GDM1 (cell line): ENCODE measurements at regions not wholly inside any gene's neighbourhood (a gene's known extent, or its start where the extent isn't known, plus 50 kb on each side); places are given as distances from the start of the nearest gene placed in this dataset.

Experiments
- DNase-seq: peaks from one replicate; lab custom pipeline; 2025; lab: John Stamatoyannopoulos, UW

DNA sequence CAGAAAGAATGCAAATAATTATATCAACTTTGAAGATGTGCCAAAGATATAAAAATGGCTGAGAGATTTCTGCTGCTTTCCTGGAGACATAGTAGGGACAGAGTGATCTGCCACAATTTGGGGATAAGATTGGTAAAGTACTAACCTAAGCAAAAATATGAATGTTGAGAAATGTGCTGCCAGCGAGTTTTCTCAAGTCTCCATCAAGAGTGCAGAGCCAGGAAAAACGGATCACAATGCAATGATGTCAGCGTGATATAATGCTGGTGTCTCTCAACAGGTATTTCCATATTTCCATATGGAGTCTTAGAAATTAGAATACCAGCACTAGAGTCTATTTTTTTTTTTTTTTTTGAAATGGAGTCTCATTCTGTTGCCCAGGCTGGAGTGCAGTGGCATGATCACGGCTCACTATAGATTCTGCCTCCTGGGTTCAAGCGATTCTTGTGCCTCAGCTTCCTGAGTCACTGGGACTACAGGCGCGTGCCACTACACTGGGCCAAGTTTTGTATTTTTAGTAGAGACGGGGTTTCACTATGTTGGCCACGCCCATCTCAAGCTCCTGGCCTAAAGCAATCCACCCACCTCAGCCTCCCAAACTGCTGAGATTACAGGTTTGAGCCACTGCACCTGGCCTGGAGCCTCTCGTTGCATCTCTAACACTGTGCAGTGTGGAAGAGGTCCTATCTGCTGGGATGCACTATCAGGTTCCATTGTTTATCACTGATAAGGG, 893.5 kb downstream of the TRIML1 start:
- no peak for DNase-seq

DNA sequence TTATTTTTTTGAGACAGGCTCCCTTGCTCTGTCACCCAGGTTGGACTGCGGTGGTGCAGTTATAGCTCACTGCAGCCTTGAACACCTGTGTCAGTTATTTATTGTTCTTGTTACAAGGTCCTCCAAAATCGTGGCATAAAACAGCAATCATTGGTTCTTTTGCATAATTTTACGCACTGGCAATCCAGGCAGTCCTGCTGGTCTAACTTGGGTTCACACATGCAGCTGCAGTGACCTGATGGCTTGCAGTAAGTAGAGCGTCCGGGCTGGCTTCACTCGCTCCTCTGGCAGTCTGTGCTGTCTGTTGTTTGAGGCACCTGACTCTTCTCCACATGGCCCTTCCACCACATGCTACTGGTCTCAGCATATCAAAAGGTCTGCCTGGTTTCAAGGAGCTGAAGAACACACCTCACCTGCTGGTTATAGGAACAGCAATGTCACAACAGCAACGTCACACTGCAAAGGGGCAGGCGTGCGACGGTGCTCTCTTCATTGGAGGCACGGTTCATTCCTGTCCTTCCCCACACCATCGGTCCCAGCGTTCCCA, 894.6 kb downstream of the TRIML1 start:
- no peak for DNase-seq

DNA sequence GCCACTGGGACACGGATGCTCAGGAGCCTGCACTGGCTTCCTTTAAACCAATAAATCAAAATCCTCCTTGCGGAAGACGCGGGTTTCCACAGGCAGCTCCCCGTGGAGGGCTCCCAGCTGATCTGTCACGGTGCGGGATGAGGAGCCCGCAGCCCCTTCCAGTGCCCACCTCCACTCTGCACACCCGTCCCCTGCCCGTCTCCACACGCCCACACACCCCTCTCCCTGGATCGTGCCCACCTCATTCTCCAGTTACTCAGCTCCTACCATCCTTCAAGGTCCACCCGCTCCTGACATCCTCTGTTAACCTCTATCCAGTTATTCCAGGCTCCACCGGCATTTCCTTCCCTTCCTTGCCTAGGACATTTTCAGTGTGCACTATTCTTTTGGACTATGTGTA, 895.9 kb downstream of the TRIML1 start:
- DNase-seq, result no peak

GRCh38 chr4:189035654-189036053, 896.4 kb downstream of the TRIML1 start:
- no peak for DNase-seq

DNA sequence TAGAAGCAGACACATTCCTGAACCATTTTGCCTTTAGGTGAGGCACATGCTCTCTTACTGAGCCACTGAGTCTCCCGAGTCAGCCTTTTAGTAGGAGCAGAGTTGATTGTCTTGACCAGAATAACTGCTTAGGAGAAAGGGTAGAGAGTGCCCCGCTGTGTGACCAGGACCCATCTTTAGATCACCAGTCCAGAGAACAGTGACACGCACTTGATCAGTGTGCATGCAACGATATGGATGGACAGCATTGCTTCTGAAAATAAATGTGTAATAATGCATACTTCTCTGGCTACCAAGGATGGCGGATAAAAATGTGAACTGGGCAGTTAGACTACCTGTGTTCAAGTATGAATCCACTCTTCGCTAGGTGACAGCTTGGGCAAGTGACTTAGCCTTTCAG, 897.7 kb downstream of the TRIML1 start:
- no peak for DNase-seq

GRCh38 chr4:189046642-189047041, 894.0 kb upstream of the FRG1 start:
- no peak for DNase-seq

GRCh38 chr4:189048119-189048518, 892.6 kb upstream of the FRG1 start:
- DNase-seq, result no peak

GRCh38 chr4:189049682-189050081, 891.0 kb upstream of the FRG1 start:
- DNase-seq, result no peak

DNA sequence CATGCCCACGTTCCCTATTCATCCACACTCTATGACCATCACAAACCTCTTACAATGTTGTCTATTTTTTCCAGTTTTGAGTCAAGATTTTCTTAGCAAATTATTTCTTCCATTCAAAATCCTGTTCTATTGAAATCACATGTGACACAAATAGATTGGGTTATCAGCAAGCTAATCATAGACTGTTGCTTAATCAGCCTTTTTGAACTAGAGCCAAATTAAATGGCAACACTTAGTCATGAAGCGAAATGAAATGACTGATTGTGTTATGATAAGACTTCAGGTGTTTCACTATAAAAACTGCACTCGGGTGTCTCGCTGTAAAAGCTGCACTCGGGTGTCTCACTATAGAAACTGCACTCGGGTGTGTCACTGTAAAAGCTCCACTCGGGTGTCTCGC, 890.0 kb upstream of the FRG1 start:
- DNase-seq, result no peak

DNA sequence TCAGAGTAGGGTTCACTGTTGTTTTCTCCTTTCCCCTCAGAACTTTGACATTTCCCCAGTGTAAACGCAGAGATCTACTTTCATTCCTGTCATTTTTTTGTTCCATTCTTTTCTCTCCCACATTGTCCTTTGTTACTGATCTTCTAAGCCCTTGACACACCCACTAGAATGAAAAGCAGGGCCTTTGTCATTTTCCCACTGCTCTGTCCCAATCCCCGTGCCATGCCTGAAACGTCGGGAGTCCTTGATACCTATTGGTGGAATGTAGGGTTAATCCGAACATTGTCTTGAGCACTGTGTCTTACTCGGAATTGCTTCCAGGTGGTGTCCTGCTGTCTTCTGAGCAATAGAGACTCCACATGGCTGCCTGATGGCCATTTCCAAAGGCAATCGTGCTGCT, 887.1 kb upstream of the FRG1 start:
- DNase-seq, result no peak

- DNase-seq, result no peak
Observed at GRCh38 chr4:189060104-189060503, 880.6 kb upstream of the FRG1 start.

GRCh38 chr4:189062047-189062820, 878.4 kb upstream of the FRG1 start:
- DNase-seq, result no peak

DNA sequence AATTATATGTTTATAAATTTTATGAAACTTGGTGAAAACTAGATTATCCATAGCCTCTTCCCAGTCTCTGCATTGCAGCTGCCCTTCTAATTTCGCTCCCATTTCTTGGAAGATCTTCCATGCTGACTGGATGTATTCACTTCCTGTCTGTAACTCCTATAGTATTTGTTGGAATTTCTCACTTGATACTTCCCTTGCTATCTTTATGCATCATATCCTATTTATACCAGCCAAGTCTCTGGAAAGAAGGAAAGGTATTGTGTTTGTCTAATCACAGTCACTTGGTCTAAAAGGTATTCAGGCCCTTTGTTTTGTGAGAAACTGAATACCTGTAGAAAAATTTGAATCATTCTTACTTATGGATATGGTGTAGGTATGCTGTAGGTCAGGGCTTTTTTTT, 870.9 kb upstream of the FRG1 start:
- no peak for DNase-seq

DNA sequence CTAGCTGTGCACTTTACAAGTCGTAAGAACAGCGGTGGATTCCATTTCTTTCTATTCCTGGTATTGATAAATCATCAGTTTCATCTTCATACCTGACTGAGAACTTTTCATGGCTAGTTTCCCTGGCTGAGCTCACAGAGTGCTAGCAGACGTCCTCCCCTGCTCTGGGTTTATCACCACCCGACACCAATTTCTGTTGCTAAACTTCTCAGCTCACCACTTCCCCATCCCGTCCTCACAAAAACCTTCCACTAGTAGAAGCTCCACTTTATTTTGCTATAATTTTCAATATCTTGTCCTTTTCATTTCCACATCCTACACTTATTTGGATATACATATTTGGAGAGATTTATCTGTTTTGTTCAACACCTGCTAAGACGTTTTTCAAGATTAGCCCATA, 869.4 kb upstream of the FRG1 start:
- DNase-seq, result no peak

GRCh38 chr4:189073739-189074138, 866.9 kb upstream of the FRG1 start:
- DNase-seq, result no peak

- DNase-seq, result no peak
Observed at GRCh38 chr4:189081826-189082225, 858.8 kb upstream of the FRG1 start.

GRCh38 chr4:189083769-189084168, 856.9 kb upstream of the FRG1 start:
- DNase-seq, result no peak

DNA sequence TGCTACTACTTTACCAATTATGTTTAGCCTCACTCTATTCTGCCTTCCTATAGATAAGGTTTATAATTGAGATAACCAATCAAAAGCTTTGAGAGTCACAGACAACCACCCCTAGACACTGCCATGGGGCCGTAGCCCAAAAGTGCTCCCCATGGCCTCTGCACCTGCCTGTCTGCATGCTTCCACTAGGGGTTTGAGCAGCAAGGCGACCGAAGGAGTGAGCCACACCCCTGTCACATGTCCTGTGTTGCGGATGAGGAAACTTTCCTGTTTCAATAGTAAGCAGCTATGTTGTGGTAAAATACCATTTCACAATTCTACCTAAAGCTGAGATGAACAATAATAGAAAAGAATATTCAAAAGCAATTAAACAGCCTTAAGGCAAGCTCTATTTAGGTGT, 856.0 kb upstream of the FRG1 start:
- no peak for DNase-seq

DNA sequence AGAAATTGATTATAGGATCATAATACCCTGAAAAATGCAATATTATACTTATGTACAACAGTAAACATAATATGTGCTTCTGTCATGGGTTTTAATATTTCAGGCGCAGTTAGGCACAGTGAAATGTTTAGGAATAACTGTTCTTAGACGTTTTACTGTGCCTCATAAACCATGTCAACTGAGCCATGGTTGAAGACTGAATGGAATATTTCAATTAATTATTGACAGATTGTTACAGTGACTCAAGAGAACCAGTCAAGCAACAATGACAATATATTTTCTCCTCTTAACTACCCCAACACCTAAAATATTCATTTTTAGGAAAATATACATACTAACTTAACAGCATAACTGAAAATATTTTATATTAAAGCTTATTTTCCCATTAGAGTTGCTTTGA, 852.7 kb upstream of the FRG1 start:
- no peak for DNase-seq

GRCh38 chr4:189088780-189089179, 851.9 kb upstream of the FRG1 start:
- no peak for DNase-seq

DNA sequence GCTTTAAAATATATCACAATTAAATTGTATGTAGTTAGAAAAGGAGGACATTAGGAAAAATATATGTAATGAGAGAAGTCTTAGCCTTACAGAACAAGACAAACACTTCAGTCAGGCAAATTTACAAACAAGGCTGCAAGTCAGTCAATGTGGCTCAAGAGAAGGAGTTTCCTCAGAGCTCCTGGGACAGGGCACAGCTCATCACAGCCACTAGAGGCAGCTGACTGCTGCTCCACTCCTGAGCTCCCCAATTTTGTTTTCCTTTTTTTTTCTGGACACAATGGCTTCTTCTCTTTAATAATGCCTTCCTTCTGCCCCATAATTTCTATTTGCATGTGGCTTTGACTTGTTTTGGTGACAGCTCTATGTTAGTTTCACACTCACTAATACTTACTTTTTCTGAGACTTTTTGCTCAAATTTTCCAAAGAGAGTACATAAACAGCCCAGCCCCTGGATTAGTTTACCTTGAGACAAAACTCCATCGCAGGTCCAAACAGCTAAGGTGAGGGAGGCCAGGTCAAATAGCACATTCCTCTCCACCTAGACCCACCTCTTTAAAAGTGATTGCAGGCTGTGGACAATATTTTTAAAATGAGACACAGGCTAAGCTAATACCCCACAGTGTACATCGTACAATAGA, 850.4 kb upstream of the FRG1 start:
- no peak for DNase-seq

DNA sequence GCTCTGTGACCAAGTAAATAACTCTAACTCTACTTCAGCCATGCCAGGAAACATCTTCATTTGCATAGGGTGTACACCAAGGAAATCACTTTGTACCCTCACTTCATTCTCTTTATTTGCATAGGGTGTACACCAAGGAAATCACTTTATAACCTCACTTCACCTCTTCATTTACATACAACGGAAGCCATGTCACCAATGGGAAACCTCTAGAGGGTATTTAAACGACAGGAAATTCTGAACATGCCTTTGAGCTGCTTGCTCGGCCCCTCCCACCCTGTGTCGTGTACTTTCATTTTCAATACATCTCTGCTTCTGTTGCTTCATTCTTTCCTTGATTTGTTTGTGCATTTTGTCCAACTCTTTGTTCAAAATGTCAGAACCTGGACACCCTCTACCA, 848.1 kb upstream of the FRG1 start:
- DNase-seq, result no peak

DNA sequence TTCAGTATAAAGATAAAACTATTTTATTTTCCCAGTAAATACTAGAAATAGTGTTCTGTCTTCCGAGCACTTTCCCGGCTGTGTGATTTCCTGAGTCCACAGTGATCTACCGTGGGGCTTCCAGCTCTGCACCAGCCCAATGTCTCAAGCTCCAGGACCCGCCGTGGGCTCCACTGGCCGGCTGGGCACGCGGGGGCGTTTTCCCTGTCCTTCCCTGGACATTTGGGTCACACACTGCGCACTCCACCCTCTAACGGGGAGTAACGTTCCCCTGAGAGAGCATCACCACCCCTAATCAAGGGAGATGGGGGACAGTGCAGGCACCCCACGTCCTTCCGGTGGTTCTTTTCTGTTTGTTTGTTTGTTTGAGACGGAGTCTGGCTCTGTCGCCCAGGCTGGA, 844.6 kb upstream of the FRG1 start:
- no peak for DNase-seq
